ENCODE measurements at regions not wholly inside any gene's neighbourhood (a gene's known extent, or its start where the extent isn't known, plus 50 kb on each side); places are given as distances from the start of the nearest gene placed in this dataset.

DNA sequence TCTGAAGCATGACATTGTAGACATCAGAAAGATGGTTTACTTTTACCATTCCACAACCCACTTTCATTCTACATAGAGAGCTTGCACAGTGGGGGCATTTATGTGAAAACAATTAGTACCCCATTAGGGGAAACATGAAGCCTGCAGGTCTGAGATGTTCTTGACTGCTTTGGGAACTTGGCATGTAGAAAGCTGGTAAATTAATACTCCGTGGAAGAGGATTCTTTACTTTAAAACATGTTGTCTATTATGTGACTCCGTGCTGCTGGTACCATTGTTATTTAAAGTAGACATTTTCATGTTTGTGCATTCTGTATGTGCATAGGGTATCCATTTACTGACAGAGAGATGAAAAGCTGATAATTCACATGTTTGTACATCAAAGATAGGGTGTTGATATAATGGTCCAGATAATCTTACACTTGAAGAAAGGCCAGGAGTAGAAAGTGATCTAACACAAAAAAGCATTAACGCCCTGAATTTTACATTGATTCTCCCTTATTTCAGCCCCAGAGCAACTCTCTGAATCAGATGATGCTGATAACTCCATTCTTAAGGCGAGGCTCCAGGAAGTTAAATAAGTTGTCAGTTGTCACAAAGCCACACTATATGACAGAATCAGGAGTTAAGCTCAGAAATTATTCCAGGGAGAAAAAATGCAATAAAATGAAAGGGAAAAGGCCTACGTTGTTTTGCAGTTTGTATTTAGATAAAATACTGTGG, 50.1 kb upstream of the CD180 start:
- H3K27me3 Mint-ChIP-seq (ENCODE audit: unreplicated experiment) = no peaks in the 10 kb centered on the region
- CTCF ChIA-PET = interaction anchor here (0.6 to 2.4 kb wide), 10 partner anchors 148 to 1040 kb away, joined by 3 to 13 read pairs (median 3); no protein-coding TSS in a partner anchor
- TF ChIP-seq CTCF (IDR thresholded peaks at IDR 0.05; ENCODE audit: unreplicated experiment) = no peak
- peaks cover 3% of the 10 kb centered on the region for H3K9me3 Mint-ChIP-seq (ENCODE audit: low read depth, unreplicated experiment)
- no TSS peak for BruUV-seq (replicated peaks)
- no peak overlapping the region for H3K4me3 Mint-ChIP-seq (ENCODE audit: low read depth, unreplicated experiment)
- no peak overlapping the region for H3K27ac Mint-ChIP-seq (ENCODE audit: unreplicated experiment)
- no peak for DNase-seq
- no peaks in the 10 kb centered on the region for H3K36me3 Mint-ChIP-seq (ENCODE audit: insufficient read depth, unreplicated experiment)
- peaks cover 8% of the 10 kb centered on the region for H3K4me1 Mint-ChIP-seq (ENCODE audit: low read depth, unreplicated experiment)
- intact Hi-C loops (cut with micrococcal nuclease; ENCODE audit: unreplicated experiment) = loop anchor here (1.0 to 10.0 kb wide), 4 partner anchors 248 to 1021 kb away; no protein-coding TSS in a partner anchor
